Endothelial cell of umbilical vein (primary cell): ENCODE measurements at regions not wholly inside any gene's neighbourhood (a gene's known extent, or its start where the extent isn't known, plus 50 kb on each side); places are given as distances from the start of the nearest gene placed in this dataset.

Source experiments
- BruUV-seq: library from RNA; stranded (reverse); fragments of 400-500 nt; replicated peaks from 2 replicates; lab custom pipeline; 2021; lab: Mats Ljungman, UMichigan
- CTCF ChIA-PET: fragments of 300-600, 350-600 bp; sonication (Branson Sonifier 250); formaldehyde crosslinking; loops from one replicate; lab custom pipeline; 2021; ENCODE audit warnings: antibody characterized with exemption, inconsistent platforms; lab: Charles Lee
- POLR2A ChIA-PET: fragments of 300-600, 350-600 bp; sonication (Branson Sonifier 250); formaldehyde crosslinking; loops from one replicate; lab custom pipeline; 2021; ENCODE audit warnings: antibody characterized with exemption, inconsistent platforms; lab: Charles Lee
- DNase-seq: peaks from one replicate; pipeline ENCODE4 v3.0.0-alpha.2; 2011; ENCODE audit warnings: low read depth, low spot score
- FAIRE-seq: peaks from 2 replicates; lab custom pipeline; 2011; peaks lifted over from hg19 to GRCh38; lab: Jason Lieb, UNC
- H2AFZ ChIP-seq: 2 replicates; pipeline ENCODE4 v1.6.0; 2012; ENCODE audit warnings: low read depth, low read length, control low read depth, inconsistent platforms
- H3K27ac ChIP-seq: 2 replicates; pipeline ENCODE4 v1.5.1; 2011; ENCODE audit warnings: low read depth, mild to moderate bottlenecking, control low read depth, low read length, moderate library complexity; ENCODE audit not compliant: insufficient read depth
- H3K27me3 ChIP-seq, 2 experiments: 2 replicates each; pipeline versions ENCODE4 v1.6.0 to v1.6.1; 2011; ENCODE audit warnings: low read length in 2 of 2, mixed read lengths in 1 of 2; ENCODE audit not compliant: control insufficient read depth in 2 of 2, insufficient read depth in 2 of 2
- H3K36me3 ChIP-seq, 2 experiments: 2 replicates in 1 of 2; 3 replicates in 1 of 2; pipeline ENCODE4 v1.5.1; 2011; ENCODE audit warnings: low read length in 2 of 2, mild to moderate bottlenecking in 1 of 2, moderate library complexity in 1 of 2; ENCODE audit not compliant: control insufficient read depth in 2 of 2, insufficient read depth in 2 of 2; ENCODE audit errors: extremely low read depth in 1 of 2
- H3K4me1 ChIP-seq: 3 replicates; pipeline ENCODE4 v1.5.1; 2011; ENCODE audit warnings: mild to moderate bottlenecking, low read length; ENCODE audit not compliant: control insufficient read depth, insufficient read depth; ENCODE audit errors: extremely low read depth
- H3K4me2 ChIP-seq: 2 replicates; pipeline ENCODE4 v1.6.1; 2011; ENCODE audit warnings: low read length, control low read depth, mixed read lengths; ENCODE audit not compliant: insufficient read depth
- H3K4me3 ChIP-seq, 3 experiments: fragments of 200-600 bp in 1 of 3; sonication (generic), shearing (Covaris generic) in 1 of 3; replicated peaks in 1 of 3; 2 replicates each; pipeline ENCODE4 v1.5.1; 2011 to 2016; ENCODE audit warnings: control low read depth in 3 of 3, low read length in 3 of 3, mild to moderate bottlenecking in 2 of 3, inconsistent platforms in 1 of 3, low read depth in 1 of 3, moderate library complexity in 1 of 3; ENCODE audit not compliant: insufficient read depth in 1 of 3
- H3K79me2 ChIP-seq: 2 replicates; pipeline ENCODE4 v1.6.0; 2012; ENCODE audit warnings: low read length, inconsistent platforms; ENCODE audit not compliant: control insufficient read depth, insufficient read depth
- H3K9ac ChIP-seq: replicated peaks from 2 replicates; pipeline ENCODE3; 2011; ENCODE audit warnings: low read length, control low read depth; ENCODE audit not compliant: insufficient read depth; ENCODE audit errors: extremely low read depth
- H3K9me1 ChIP-seq: replicated peaks from 3 replicates; pipeline ENCODE4 v1.6.0; 2011; ENCODE audit warnings: mild to moderate bottlenecking, low read length; ENCODE audit not compliant: control insufficient read depth, insufficient read depth; ENCODE audit errors: extremely low read depth
- H3K9me3 ChIP-seq: replicated peaks from 2 replicates; pipeline ENCODE4 v1.5.1; 2012; ENCODE audit warnings: low read length, inconsistent platforms; ENCODE audit not compliant: control insufficient read depth, insufficient read depth
- H4K20me1 ChIP-seq: replicated peaks from 2 replicates; pipeline ENCODE3; 2011; ENCODE audit warnings: mild to moderate bottlenecking, low read length; ENCODE audit not compliant: control insufficient read depth, insufficient read depth; ENCODE audit errors: extremely low read depth
- CTCF ChIP-seq, 2 donors: IDR thresholded peaks; 1 replicate in 1 of 2; 2 replicates in 1 of 2; pipeline ENCODE4 v1.5.1; 2011; ENCODE audit warnings: low read length in 2 of 2, mild to moderate bottlenecking in 2 of 2, moderate library complexity in 2 of 2, control low read depth in 1 of 2, inconsistent platforms in 1 of 2, low read depth in 1 of 2; ENCODE audit not compliant: insufficient read depth in 1 of 2; ENCODE audit errors: extremely low read depth in 1 of 2
- EZH2 ChIP-seq: IDR thresholded peaks from 2 replicates; pipeline ENCODE4 v1.6.1; 2012; ENCODE audit warnings: borderline replicate concordance, low read depth, mild to moderate bottlenecking, moderate library complexity, low read length, inconsistent platforms; ENCODE audit not compliant: severe bottlenecking
- FOS ChIP-seq: IDR thresholded peaks from 2 replicates; pipeline ENCODE4 v1.6.1; 2011; ENCODE audit warnings: mild to moderate bottlenecking, low read length, moderate library complexity, borderline replicate concordance; ENCODE audit not compliant: insufficient read depth
- GATA2 ChIP-seq: IDR thresholded peaks from 2 replicates; pipeline ENCODE4 v1.7.0; 2011; ENCODE audit warnings: low read depth, mild to moderate bottlenecking, moderate library complexity, mixed read lengths, low read length; ENCODE audit not compliant: insufficient read length, insufficient read depth
- JUN ChIP-seq: IDR thresholded peaks from 2 replicates; pipeline ENCODE4 v1.6.1; 2011; ENCODE audit warnings: borderline replicate concordance, low read depth; ENCODE audit not compliant: insufficient read length, insufficient read depth
- MAX ChIP-seq: IDR thresholded peaks from 2 replicates; pipeline ENCODE4 v1.6.1; 2011; ENCODE audit not compliant: insufficient read depth, insufficient read length
- MYC ChIP-seq: IDR thresholded peaks from one replicate; pipeline ENCODE4 v1.6.1; 2011; ENCODE audit warnings: mild to moderate bottlenecking, low read depth, low read length
- POLR2A ChIP-seq: IDR thresholded peaks from 2 replicates; pipeline ENCODE4 v1.6.1; 2012; ENCODE audit warnings: low read depth, mild to moderate bottlenecking, control low read depth, low read length
- POLR2AphosphoS5 ChIP-seq: IDR thresholded peaks from 2 replicates; pipeline ENCODE4 v1.6.1; 2012; ENCODE audit warnings: low read depth, mild to moderate bottlenecking, control low read depth, low read length, moderate library complexity; ENCODE audit not compliant: insufficient read depth
- dilution Hi-C: fragments of 300-500 bp; cut with MboI; formaldehyde crosslinking; loops from one replicate; pipeline ENCODE4 v1.15.0; 2019; ENCODE audit warnings: low sequenced_read_pairs; ENCODE audit not compliant: extremely low pct_ligation_motif_present
- intact Hi-C: fragments of 100-400 bp; cut with micrococcal nuclease; formaldehyde crosslinking; loops from one replicate; pipeline ENCODE4 v1.10.0; 2022

GRCh38 chr18:43574974-43575373 lies 297.7 kb upstream of the SYT4 start:
- Histone ChIP-seq H4K20me1 (no peaks in the 10 kb centered on the region), H3K4me3 (no peak overlapping the region), H3K27me3 (no peaks in the 10 kb centered on the region), H2AFZ (no peak overlapping the region), H3K4me1 (no peaks in the 10 kb centered on the region), H3K9me3 (no peaks in the 10 kb centered on the region), H3K36me3 (no peaks in the 10 kb centered on the region), H3K4me2 (no peak overlapping the region), H3K9me1 (no peaks in the 10 kb centered on the region), H3K27ac (no peak overlapping the region), H3K79me2 (no peaks in the 10 kb centered on the region), H3K9ac (no peak overlapping the region)
- FAIRE-seq, result no peak
- no peak for TF ChIP-seq POLR2AphosphoS5
- TF ChIP-seq EZH2, result no peak
- TF ChIP-seq MAX, result no peak
- no peak for TF ChIP-seq MYC
- no peak for TF ChIP-seq GATA2
- no peak for TF ChIP-seq JUN
- no peak for TF ChIP-seq FOS
- TF ChIP-seq CTCF (IDR thresholded peaks at IDR 0.05; ENCODE audit: extremely low read depth in 1 of 2, insufficient read depth in 1 of 2, low read depth in 1 of 2, low read length in 2 of 2), result no peak
- no peak for TF ChIP-seq POLR2A
- dilution Hi-C loops (no loop called here), intact Hi-C loops (no loop called here)
- no peak for DNase-seq
- POLR2A ChIA-PET, result no interaction called here
- CTCF ChIA-PET, result interaction anchor here (1.0 to 1.3 kb wide), 2 partner anchors 12 to 19 kb away, joined by 3 to 4 read pairs; no protein-coding TSS in a partner anchor
- BruUV-seq, result no TSS peak
